PC-3 (cell line): ENCODE measurements at regions not wholly inside any gene's neighbourhood (a gene's known extent, or its start where the extent isn't known, plus 50 kb on each side); places are given as distances from the start of the nearest gene placed in this dataset.

Experiments used
- CTCF ChIP-seq: fragments of 300-600 bp; sonication (generic); conservative IDR thresholded peaks from 2 replicates; pipeline ENCODE4 v1.5.1; 2017; ENCODE audit warnings: antibody characterized with exemption, low read depth, mild to moderate bottlenecking, low read length
- EZH2 ChIP-seq: fragments of 300-600 bp; sonication (generic); IDR thresholded peaks from one replicate; pipeline ENCODE4 v1.6.1; 2017; ENCODE audit warnings: antibody characterized with exemption, mild to moderate bottlenecking, low read length; ENCODE audit not compliant: unreplicated experiment
- EZH2phosphoT487 ChIP-seq: fragments of 300-600 bp; sonication (generic); IDR thresholded peaks from 2 replicates; pipeline ENCODE4 v1.6.1; 2018; ENCODE audit warnings: mild to moderate bottlenecking, antibody characterized with exemption, low read length, borderline replicate concordance

DNA sequence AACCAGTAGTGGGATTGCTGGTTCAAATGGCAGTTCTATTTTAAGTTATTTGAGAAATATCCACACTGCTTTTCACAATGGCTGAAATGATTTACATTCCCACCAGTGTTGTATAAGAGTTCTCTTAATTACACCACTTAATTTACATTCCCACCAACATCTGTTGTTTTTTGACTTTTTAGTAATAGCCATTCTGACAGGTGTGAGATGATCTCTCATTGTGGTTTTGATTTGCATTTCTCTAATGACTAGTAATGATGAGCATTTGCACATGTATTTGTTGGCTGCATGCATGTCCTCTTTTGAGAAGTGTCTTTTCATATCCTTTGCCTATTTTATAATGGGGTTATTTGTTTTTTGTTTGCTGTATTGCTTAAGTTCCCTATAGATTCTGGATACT, 688.3 kb downstream of the PRR16 start:
- TF ChIP-seq EZH2 (no peak), CTCF (no peak), EZH2phosphoT487 (no peak)
